ENCODE measurements at regions not wholly inside any gene's neighbourhood (a gene's known extent, or its start where the extent isn't known, plus 50 kb on each side); places are given as distances from the start of the nearest gene placed in this dataset.

- TF ChIP-seq CTCF (IDR thresholded peaks at IDR 0.05) (no peak), EZH2 (IDR thresholded peaks at IDR 0.05; ENCODE audit: borderline replicate concordance, insufficient read depth, low read depth, low read length, poor library complexity, severe bottlenecking) (no peak)
These were observed 336.7 kb downstream of the CBLN4 start for GRCh38 chr20:55668631-55669030.
